D341Med (cell line): ENCODE measurements at regions not wholly inside any gene's neighbourhood (a gene's known extent, or its start where the extent isn't known, plus 50 kb on each side); places are given as distances from the start of the nearest gene placed in this dataset.
"Not testable (repeated sequence)": the region's sequence is repeated elsewhere in the genome, so short reads cannot be mapped to it uniquely, and the experiment has no call there.

ENCODE experiments used
- DNase-seq: peaks from one replicate; pipeline ENCODE4 v3.0.0; 2012; ENCODE audit warnings: low spot score

DNA sequence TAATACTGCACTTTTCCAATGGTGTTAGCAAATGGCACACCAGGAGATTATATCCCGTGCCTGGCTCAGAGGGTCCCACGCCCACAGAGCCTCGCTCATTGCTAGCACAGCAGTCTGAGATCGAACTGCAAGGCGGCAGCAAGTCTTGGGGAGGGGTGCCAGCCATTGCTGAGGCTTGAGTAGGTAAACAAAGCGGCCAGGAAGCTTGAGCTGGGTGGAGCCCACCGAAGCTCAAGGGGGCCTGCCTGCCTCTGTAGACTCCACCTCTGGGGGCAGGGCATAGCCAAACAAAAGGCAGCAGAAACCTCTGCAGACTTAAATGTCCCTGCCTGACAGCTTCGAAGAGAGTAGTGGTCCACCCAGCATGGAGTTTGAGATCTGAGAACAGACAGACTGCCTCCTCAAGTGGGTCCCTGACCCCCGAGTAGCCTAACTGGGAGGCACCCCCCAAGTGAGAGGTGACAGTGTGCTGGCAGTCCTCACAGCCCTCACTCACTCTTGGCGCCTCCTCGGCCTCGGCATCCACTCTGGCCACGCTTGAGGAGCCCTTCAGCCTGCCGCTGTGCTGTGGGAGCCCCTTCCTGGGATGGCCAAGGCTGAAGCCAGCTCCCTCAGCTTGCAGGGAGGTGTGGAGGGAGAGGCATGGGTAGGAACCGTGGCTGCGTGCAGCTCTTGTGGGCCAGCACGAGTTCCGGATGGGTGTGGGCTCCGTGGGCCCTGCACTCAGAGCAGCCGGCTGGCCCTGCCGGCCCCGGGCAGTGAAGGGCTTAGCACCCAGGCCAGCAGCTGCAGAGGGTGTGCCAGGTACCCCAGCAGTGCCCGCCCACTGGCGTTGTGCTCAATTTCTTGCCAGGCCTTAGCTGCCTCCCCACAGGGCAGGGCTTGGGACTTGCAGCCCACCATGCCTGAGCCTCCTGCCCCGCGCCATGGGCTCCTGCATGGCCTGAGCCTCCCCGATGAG, 188.0 kb downstream of the MMUT start:
- DNase-seq, result not testable (repeated sequence)

DNA sequence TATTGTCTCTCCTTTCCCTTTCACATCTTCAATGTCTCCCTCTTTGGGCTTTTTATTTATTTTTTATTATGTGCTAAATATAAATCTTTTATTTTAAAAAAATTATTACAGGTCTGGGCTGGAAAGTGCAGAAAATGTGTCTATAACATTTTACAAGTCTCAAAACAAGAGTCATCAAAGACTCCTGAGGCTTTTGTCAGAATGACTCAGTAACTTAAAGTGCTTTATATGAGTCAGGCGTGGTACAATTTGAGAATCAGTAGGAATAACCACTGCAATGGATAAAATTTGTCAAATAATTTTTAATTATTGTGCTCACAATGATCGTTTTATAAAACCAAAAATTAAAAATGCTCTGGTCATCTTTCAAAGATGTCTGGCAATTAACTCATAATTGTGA, 193.9 kb downstream of the MMUT start:
- no peak for DNase-seq

GRCh38 chr6:49264909-49265308, 198.1 kb downstream of the MMUT start:
- DNase-seq, result no peak

DNA sequence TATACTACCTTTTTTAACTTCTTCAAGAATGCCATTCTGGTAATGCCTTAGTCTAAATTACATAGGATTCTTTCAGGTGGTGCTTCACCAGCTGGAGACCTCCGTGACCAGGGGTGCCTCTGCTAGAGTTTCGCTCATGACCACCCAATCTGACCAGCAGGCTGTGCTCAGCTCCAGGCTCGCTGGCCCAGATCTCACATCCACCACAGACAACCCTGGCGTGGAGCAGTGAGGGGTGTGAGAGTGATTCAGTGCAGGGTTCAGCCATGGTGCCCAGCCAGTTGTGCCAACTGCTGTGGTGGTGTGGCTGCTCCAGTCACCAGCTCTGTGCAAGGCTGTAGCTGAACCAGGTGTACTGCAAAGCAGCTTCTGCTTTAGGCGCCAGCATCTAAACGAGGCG, 198.6 kb downstream of the MMUT start:
- DNase-seq, result peak; percentile 11

DNA sequence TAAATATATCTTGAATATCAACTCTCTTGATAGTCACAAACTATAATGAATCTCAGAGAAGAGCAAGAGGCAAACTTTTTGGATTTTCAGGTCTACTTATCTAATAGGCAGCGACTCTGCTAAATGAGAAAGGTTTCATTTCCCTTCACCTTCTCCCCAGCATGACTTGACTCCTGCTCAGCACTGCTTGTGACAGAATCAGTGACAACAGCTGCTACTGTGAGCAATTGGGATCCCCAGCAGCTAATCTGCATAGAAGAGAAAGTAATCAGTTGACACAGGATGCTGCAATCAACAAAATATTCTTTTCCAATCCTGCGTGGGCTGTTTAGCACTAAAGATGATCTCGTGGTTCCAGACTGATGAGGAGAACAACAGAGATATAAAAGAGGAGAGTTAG, 205.5 kb downstream of the MMUT start:
- DNase-seq, result no peak

DNA sequence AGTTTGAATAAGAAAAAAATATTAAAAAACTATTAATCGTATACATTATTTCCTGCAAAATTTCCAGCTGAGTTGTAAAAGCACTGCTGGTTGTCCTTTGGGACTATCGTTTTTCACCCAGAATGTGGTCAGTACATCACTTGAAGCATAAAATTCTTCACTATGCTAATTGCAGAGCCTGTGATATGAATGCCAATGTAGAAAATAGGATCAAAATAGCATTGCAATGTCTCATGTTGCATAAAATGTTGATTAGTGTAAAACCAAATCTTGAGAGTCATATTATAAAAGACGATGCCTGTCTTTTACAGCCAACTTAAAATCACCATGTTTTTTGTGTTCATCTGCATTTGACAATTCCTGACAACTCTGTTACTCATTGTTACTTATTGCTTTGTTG, 207.7 kb downstream of the MMUT start:
- DNase-seq, result no peak

- no peak for DNase-seq
Observed at GRCh38 chr6:49252901-49253300, 210.2 kb downstream of the MMUT start.

GRCh38 chr6:49233483-49233882, 229.6 kb downstream of the MMUT start:
- DNase-seq, result no peak

DNA sequence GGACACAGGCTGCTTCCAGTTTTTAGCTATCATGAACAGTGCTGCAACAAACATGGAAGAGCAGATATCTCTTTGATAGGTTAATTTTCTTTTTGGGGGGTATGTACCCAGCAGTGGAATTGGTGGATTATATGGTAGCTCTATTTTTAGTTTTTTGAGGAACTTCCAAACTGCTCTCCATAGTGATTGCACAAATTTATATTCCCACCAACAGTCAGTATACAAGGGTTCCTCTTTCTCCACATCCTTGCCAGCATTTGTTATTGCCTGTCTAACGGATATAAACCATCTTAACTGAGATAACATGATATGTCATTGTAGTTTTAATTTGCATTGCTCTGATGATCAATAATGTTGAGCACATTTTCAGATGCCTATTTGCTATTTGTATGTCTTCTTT, 237.6 kb downstream of the MMUT start:
- no peak for DNase-seq

DNA sequence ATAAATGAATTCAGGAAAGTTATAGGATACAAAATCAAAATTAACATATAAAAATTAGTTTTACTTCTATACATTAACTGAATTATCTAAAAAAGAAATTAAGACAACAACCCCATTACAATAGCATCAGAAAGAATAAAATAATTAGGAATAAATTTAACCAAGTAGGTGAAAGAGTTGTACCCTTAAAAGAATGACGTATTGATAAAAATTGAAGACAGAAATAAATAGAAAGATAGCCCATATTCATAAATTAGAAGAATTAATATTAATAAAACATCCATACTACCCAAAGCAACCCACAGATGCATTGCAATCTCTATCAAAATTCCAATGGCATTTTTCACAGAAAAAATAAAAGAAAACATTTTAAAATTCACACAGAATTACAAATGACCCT, 242.8 kb downstream of the MMUT start:
- no peak for DNase-seq

- DNase-seq, result no peak
Observed at GRCh38 chr6:49205526-49205925, 257.5 kb downstream of the MMUT start.

DNA sequence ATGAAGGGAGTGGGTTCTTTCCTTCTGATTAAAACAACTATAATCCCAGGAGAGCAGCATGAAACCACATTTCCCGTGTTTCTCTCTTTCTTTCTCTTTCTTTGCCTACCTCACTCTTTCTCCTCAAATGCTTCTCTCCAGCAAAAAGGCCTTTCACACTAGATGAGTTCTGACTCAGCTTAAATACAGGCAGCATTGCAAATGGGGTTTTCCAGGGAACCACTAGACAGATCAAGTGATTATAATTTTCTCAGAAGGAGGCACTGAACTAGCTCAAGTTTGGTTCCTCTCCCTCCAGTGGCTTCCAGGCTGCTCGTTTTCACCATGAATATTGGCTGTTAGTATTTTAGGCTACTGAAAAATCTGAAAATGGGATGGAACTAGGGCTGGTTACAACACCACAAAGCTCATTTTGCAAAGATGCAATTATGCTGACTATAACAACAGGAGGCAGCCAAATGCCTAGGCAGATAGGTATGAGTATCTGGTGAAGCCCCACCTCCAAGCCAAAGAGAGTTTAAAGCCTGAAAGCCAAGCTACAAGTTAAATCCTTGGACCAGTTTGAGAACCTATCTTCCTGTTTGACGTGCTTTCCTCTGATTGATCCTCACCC, 260.0 kb downstream of the MMUT start:
- no peak for DNase-seq

GRCh38 chr6:49198015-49198414, 265.0 kb downstream of the MMUT start:
- no peak for DNase-seq

DNA sequence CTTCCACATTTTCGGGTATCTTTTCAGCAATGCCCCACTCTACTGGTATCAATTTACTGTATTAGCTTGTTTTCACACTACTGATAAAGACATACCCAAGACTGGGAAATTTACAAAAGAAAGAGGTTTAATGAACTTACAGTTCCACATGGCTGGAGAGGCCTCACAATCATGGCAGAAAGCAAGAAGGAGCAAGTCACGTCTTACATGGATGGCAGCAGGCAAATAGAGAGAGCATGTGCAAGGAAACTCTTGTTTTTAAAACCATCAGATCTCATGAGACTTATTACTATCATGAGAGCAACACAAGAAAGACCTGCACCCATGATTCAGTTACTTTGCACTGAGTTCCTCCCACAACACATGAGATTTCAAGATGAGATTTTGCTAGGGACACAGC, 300.7 kb downstream of the MMUT start:
- not testable (repeated sequence) for DNase-seq

GRCh38 chr6:49155316-49155715, 307.7 kb downstream of the MMUT start:
- DNase-seq, result no peak

DNA sequence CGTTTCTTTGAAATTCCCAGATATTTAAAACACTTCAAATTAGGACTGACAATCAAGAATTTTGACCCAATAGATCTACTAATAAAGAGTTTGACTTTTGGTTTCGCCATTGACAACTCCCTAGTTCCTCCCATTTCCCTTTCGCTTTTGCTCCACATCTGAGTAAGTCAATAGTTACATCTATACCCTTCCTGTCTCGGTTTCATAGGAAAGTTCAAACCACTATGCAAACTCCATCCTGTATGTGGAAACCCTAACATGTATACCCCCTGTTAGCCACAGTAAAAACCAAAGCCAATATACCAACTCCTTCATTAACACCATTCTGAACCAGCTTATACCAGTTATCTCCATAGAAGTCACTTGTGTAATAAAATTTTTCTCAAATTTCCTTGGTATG, 311.1 kb downstream of the MMUT start:
- no peak for DNase-seq

DNA sequence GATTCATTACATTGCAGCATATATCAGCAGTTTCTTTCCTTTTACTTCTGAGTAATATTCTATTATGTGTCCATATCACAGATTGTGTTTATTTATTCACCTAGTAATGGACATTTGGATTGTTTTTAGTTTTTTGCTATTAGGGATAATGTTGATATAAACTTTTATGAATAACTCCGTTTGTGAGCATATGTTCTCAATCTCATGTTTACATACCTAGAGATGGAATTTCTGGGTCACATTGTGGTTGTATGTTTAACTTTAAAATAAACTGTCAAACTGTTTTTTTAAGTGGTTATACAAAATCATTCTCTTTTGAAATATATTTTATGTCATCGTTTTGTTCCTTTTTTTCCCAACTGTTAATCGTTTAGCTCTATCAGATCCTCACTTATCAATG, 311.6 kb downstream of the MMUT start:
- DNase-seq, result no peak

DNA sequence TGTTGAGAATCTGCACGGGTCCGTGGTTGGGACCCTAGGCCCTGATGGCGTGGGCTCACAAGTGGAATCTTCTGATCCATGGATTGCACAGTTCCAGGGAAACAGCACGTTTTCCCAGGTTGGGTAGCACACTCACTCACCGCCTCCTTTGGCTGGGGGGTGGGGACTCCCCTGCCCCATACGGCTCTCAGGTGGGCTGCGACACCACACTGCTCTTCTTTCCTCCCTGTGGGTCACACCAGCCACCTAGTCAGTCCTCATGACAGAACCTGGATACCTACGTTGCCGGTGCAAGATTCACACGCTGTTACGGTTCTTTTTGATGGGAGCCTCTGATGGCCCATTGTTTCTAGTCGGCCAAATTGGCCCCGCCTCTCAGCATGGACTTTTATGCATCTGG, 312.0 kb downstream of the MMUT start:
- DNase-seq, result no peak

GRCh38 chr6:49145280-49145679, 317.8 kb downstream of the MMUT start:
- DNase-seq, result no peak

GRCh38 chr6:49142421-49143151, 320.5 kb downstream of the MMUT start:
- DNase-seq, result no peak

- no peak for DNase-seq
Observed at GRCh38 chr6:49121970-49122369, 341.1 kb downstream of the MMUT start.

- DNase-seq, result no peak
Observed at GRCh38 chr6:49118478-49118877, 344.6 kb downstream of the MMUT start.

- no peak for DNase-seq
Observed at GRCh38 chr6:49110916-49111315, 352.1 kb downstream of the MMUT start.
